ENCODE measurements at regions not wholly inside any gene's neighbourhood (a gene's known extent, or its start where the extent isn't known, plus 50 kb on each side); places are given as distances from the start of the nearest gene placed in this dataset.
A peak's percentile ranks its signal among the peaks of the same experiment; 100 is the strongest.

DNA sequence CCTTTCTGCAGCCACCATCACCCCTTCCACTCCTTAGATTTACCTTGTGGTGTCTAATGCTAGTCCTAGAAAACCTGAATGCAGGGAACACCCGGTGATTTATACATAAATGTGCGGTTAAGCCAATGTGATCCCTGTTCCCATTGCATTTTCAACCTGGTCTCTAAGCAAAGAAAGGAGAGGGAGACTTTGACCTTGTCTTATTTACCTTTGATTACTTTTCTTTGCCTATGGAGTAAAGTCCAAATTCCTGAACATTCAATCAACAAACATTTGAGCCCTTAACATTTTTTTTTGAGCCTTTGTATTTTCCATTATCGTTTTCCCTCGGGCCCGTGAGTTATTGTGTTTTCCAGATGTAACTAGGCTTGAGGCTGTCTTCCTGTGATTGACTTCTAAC lies 233.9 kb downstream of the ZNF248 start (continued):
- TF ChIP-seq, protein P1, sequence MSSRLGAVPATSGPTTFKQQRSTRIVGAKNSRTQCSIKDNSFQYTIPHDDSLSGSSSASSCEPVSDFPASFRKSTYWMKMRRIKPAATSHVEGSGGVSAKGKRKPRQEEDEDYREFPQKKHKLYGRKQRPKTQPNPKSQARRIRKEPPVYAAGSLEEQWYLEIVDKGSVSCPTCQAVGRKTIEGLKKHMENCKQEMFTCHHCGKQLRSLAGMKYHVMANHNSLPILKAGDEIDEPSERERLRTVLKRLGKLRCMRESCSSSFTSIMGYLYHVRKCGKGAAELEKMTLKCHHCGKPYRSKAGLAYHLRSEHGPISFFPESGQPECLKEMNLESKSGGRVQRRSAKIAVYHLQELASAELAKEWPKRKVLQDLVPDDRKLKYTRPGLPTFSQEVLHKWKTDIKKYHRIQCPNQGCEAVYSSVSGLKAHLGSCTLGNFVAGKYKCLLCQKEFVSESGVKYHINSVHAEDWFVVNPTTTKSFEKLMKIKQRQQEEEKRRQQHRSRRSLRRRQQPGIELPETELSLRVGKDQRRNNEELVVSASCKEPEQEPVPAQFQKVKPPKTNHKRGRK (CRISPR knock-in tag; IDR thresholded peaks at IDR 0.05): no peak
- TF ChIP-seq, protein P2, sequence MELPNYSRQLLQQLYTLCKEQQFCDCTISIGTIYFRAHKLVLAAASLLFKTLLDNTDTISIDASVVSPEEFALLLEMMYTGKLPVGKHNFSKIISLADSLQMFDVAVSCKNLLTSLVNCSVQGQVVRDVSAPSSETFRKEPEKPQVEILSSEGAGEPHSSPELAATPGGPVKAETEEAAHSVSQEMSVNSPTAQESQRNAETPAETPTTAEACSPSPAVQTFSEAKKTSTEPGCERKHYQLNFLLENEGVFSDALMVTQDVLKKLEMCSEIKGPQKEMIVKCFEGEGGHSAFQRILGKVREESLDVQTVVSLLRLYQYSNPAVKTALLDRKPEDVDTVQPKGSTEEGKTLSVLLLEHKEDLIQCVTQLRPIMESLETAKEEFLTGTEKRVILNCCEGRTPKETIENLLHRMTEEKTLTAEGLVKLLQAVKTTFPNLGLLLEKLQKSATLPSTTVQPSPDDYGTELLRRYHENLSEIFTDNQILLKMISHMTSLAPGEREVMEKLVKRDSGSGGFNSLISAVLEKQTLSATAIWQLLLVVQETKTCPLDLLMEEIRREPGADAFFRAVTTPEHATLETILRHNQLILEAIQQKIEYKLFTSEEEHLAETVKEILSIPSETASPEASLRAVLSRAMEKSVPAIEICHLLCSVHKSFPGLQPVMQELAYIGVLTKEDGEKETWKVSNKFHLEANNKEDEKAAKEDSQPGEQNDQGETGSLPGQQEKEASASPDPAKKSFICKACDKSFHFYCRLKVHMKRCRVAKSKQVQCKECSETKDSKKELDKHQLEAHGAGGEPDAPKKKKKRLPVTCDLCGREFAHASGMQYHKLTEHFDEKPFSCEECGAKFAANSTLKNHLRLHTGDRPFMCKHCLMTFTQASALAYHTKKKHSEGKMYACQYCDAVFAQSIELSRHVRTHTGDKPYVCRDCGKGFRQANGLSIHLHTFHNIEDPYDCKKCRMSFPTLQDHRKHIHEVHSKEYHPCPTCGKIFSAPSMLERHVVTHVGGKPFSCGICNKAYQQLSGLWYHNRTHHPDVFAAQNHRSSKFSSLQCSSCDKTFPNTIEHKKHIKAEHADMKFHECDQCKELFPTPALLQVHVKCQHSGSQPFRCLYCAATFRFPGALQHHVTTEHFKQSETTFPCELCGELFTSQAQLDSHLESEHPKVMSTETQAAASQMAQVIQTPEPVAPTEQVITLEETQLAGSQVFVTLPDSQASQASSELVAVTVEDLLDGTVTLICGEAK (IDR thresholded peaks at IDR 0.05): no peak
- TF ChIP-seq, protein P2 (CRISPR knock-in tag; IDR thresholded peaks at IDR 0.05): no peak
- TF ChIP-seq FOXO1 (CRISPR knock-in tag; IDR thresholded peaks at IDR 0.05) (peak; percentile 9; the same call in 1 of the 2 replicates), GATAD2A (CRISPR knock-in tag; IDR thresholded peaks at IDR 0.05) (peak; percentile 45; the same call in 1 of the 2 replicates), ZMYM2 (CRISPR knock-in tag; IDR thresholded peaks at IDR 0.05) (peak; percentile 76), ZNF713 (CRISPR knock-in tag; IDR thresholded peaks at IDR 0.05) (no peak), ZNF230 (CRISPR knock-in tag; IDR thresholded peaks at IDR 0.05) (no peak), EP300 (IDR thresholded peaks at IDR 0.05; ENCODE audit: low read depth in 2 of 2, low read length in 2 of 2) (peak in 1 of 2 experiments; percentile 60; a peak in 1 of 4 replicates), EP300 (CRISPR knock-in tag; IDR thresholded peaks at IDR 0.05; ENCODE audit: borderline replicate concordance) (no peak), MXD4 (CRISPR knock-in tag; IDR thresholded peaks at IDR 0.05) (no peak)
- TF ChIP-seq, protein P3, sequence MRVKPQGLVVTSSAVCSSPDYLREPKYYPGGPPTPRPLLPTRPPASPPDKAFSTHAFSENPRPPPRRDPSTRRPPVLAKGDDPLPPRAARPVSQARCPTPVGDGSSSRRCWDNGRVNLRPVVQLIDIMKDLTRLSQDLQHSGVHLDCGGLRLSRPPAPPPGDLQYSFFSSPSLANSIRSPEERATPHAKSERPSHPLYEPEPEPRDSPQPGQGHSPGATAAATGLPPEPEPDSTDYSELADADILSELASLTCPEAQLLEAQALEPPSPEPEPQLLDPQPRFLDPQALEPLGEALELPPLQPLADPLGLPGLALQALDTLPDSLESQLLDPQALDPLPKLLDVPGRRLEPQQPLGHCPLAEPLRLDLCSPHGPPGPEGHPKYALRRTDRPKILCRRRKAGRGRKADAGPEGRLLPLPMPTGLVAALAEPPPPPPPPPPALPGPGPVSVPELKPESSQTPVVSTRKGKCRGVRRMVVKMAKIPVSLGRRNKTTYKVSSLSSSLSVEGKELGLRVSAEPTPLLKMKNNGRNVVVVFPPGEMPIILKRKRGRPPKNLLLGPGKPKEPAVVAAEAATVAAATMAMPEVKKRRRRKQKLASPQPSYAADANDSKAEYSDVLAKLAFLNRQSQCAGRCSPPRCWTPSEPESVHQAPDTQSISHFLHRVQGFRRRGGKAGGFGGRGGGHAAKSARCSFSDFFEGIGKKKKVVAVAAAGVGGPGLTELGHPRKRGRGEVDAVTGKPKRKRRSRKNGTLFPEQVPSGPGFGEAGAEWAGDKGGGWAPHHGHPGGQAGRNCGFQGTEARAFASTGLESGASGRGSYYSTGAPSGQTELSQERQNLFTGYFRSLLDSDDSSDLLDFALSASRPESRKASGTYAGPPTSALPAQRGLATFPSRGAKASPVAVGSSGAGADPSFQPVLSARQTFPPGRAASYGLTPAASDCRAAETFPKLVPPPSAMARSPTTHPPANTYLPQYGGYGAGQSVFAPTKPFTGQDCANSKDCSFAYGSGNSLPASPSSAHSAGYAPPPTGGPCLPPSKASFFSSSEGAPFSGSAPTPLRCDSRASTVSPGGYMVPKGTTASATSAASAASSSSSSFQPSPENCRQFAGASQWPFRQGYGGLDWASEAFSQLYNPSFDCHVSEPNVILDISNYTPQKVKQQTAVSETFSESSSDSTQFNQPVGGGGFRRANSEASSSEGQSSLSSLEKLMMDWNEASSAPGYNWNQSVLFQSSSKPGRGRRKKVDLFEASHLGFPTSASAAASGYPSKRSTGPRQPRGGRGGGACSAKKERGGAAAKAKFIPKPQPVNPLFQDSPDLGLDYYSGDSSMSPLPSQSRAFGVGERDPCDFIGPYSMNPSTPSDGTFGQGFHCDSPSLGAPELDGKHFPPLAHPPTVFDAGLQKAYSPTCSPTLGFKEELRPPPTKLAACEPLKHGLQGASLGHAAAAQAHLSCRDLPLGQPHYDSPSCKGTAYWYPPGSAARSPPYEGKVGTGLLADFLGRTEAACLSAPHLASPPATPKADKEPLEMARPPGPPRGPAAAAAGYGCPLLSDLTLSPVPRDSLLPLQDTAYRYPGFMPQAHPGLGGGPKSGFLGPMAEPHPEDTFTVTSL (CRISPR knock-in tag; IDR thresholded peaks at IDR 0.05; ENCODE audit: borderline replicate concordance): peak; percentile 20; the same call in 1 of the 2 replicates

Measured in HepG2 (cell line).